Ishikawa (cell line): ENCODE measurements at regions not wholly inside any gene's neighbourhood (a gene's known extent, or its start where the extent isn't known, plus 50 kb on each side); places are given as distances from the start of the nearest gene placed in this dataset.

ENCODE experiments used
- CEBPB ChIP-seq: IDR thresholded peaks from 2 replicates; pipeline ENCODE4 v1.6.1; 2012
- CREB1 ChIP-seq: IDR thresholded peaks from 2 replicates; pipeline ENCODE4 v1.6.1; 2012; ENCODE audit warnings: low read depth
- EGR1 ChIP-seq: IDR thresholded peaks from 2 replicates; pipeline ENCODE4 v1.6.1; 2012
- EP300 ChIP-seq: IDR thresholded peaks from 2 replicates; pipeline ENCODE4 v1.6.1; 2012; ENCODE audit warnings: borderline replicate concordance
- FOXM1 ChIP-seq: IDR thresholded peaks from 2 replicates; pipeline ENCODE4 v1.6.1; 2012; ENCODE audit warnings: low read depth, borderline replicate concordance
- NFIC ChIP-seq: IDR thresholded peaks from 2 replicates; pipeline ENCODE4 v1.6.1; 2012
- RAD21 ChIP-seq: IDR thresholded peaks from 2 replicates; pipeline ENCODE4 v1.6.1; 2012; ENCODE audit warnings: low read depth
- TAF1 ChIP-seq: IDR thresholded peaks from 2 replicates; pipeline ENCODE4 v1.6.1; 2012; ENCODE audit warnings: low read depth, mild to moderate bottlenecking
- TCF12 ChIP-seq: IDR thresholded peaks from 2 replicates; pipeline ENCODE4 v1.6.1; 2012; ENCODE audit warnings: low read depth
- TEAD4 ChIP-seq: IDR thresholded peaks from 2 replicates; pipeline ENCODE4 v1.6.1; 2012
- YY1 ChIP-seq: IDR thresholded peaks from 2 replicates; pipeline ENCODE4 v1.6.1; 2012; ENCODE audit warnings: low read depth
- ZBTB7A ChIP-seq: IDR thresholded peaks from 2 replicates; pipeline ENCODE4 v1.6.1; 2012; ENCODE audit warnings: low read depth
- TF ChIP-seq, protein P1 (sequence below): IDR thresholded peaks from 2 replicates; pipeline ENCODE4 v1.6.1; 2012
- TF ChIP-seq, protein P2 (sequence below): IDR thresholded peaks from 2 replicates; pipeline ENCODE4 v1.6.1; 2012
- TF ChIP-seq, protein P3 (sequence below): IDR thresholded peaks from 2 replicates; pipeline ENCODE4 v1.6.1; 2012; ENCODE audit warnings: low read depth, mild to moderate bottlenecking

GRCh38 chr2:12652723-12653122 lies 64.0 kb upstream of the TRIB2 start:
- TF ChIP-seq TCF12, result no peak

- TF ChIP-seq CREB1, result no peak
- TF ChIP-seq TEAD4, result no peak
- TF ChIP-seq, protein P1, sequence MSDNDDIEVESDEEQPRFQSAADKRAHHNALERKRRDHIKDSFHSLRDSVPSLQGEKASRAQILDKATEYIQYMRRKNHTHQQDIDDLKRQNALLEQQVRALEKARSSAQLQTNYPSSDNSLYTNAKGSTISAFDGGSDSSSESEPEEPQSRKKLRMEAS, result no peak
- TF ChIP-seq YY1, result no peak
- no peak for TF ChIP-seq EGR1
- no peak for TF ChIP-seq FOXM1
- TF ChIP-seq TCF12, result no peak
- no peak for TF ChIP-seq TAF1
- TF ChIP-seq CEBPB, result no peak
- no peak for TF ChIP-seq EP300
- no peak for TF ChIP-seq ZBTB7A
- no peak for TF ChIP-seq RAD21
- TF ChIP-seq, protein P2, sequence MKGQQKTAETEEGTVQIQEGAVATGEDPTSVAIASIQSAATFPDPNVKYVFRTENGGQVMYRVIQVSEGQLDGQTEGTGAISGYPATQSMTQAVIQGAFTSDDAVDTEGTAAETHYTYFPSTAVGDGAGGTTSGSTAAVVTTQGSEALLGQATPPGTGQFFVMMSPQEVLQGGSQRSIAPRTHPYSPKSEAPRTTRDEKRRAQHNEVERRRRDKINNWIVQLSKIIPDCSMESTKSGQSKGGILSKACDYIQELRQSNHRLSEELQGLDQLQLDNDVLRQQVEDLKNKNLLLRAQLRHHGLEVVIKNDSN, result no peak
- TF ChIP-seq, protein P3, sequence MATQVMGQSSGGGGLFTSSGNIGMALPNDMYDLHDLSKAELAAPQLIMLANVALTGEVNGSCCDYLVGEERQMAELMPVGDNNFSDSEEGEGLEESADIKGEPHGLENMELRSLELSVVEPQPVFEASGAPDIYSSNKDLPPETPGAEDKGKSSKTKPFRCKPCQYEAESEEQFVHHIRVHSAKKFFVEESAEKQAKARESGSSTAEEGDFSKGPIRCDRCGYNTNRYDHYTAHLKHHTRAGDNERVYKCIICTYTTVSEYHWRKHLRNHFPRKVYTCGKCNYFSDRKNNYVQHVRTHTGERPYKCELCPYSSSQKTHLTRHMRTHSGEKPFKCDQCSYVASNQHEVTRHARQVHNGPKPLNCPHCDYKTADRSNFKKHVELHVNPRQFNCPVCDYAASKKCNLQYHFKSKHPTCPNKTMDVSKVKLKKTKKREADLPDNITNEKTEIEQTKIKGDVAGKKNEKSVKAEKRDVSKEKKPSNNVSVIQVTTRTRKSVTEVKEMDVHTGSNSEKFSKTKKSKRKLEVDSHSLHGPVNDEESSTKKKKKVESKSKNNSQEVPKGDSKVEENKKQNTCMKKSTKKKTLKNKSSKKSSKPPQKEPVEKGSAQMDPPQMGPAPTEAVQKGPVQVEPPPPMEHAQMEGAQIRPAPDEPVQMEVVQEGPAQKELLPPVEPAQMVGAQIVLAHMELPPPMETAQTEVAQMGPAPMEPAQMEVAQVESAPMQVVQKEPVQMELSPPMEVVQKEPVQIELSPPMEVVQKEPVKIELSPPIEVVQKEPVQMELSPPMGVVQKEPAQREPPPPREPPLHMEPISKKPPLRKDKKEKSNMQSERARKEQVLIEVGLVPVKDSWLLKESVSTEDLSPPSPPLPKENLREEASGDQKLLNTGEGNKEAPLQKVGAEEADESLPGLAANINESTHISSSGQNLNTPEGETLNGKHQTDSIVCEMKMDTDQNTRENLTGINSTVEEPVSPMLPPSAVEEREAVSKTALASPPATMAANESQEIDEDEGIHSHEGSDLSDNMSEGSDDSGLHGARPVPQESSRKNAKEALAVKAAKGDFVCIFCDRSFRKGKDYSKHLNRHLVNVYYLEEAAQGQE, result no peak
- no peak for TF ChIP-seq NFIC
These were observed 59.2 kb upstream of the TRIB2 start for GRCh38 chr2:12657560-12657959.

GRCh38 chr2:12658310-12658945 lies 58.3 kb upstream of the TRIB2 start:
- TF ChIP-seq EP300, result no peak
- TF ChIP-seq EGR1, result no peak
- TF ChIP-seq, protein P2, result no peak
- no peak for TF ChIP-seq TAF1
- TF ChIP-seq, protein P3, result no peak
- TF ChIP-seq YY1, result no peak
- no peak for TF ChIP-seq RAD21
- TF ChIP-seq CREB1, result no peak
- no peak for TF ChIP-seq ZBTB7A
- TF ChIP-seq TCF12, result no peak
- TF ChIP-seq NFIC, result no peak
- TF ChIP-seq TEAD4, result no peak
- TF ChIP-seq, protein P1, result no peak
- TF ChIP-seq CEBPB, result no peak
- TF ChIP-seq FOXM1, result no peak

- no peak for TF ChIP-seq CREB1
- TF ChIP-seq, protein P2, result no peak
- TF ChIP-seq TCF12, result no peak
- no peak for TF ChIP-seq TAF1
- TF ChIP-seq, protein P3, result no peak
- TF ChIP-seq CEBPB, result no peak
- no peak for TF ChIP-seq ZBTB7A
- no peak for TF ChIP-seq TEAD4
- TF ChIP-seq EGR1, result no peak
- TF ChIP-seq RAD21, result no peak
- TF ChIP-seq, protein P1, result no peak
- TF ChIP-seq EP300, result no peak
- no peak for TF ChIP-seq YY1
- TF ChIP-seq NFIC, result no peak
- no peak for TF ChIP-seq FOXM1
These were observed 55.2 kb upstream of the TRIB2 start for GRCh38 chr2:12661489-12661888.
